Suprapubic skin (tissue), 4 donors: ENCODE measurements at regions not wholly inside any gene's neighbourhood (a gene's known extent, or its start where the extent isn't known, plus 50 kb on each side); places are given as distances from the start of the nearest gene placed in this dataset.

Experiments
- DNase-seq, 2 donors: peaks; one replicate each; pipeline ENCODE4 v3.0.0-alpha.2; 2019; ENCODE audit warnings: low spot score in 2 of 2
- H3K27ac ChIP-seq: fragments of 200-600 bp; sonication (generic); one replicate; pipeline ENCODE4 v1.5.1; 2019
- H3K27me3 ChIP-seq: fragments of 200-600 bp; sonication (generic); one replicate; pipeline ENCODE4 v1.5.1; 2019
- H3K36me3 ChIP-seq: fragments of 200-600 bp; sonication (generic); one replicate; pipeline ENCODE4 v1.5.1; 2019
- H3K4me1 ChIP-seq: fragments of 200-600 bp; sonication (generic); one replicate; pipeline ENCODE4 v1.5.1; 2019
- H3K4me3 ChIP-seq: fragments of 200-600 bp; sonication (generic); one replicate; pipeline ENCODE4 v1.5.1; 2019; ENCODE audit warnings: mild to moderate bottlenecking
- H3K9me3 ChIP-seq: fragments of 200-600 bp; sonication (generic); one replicate; pipeline ENCODE4 v1.5.1; 2019
- EP300 ChIP-seq: sonication (generic); formaldehyde crosslinking; IDR thresholded peaks from one replicate; pipeline ENCODE4 v1.6.1; 2017; ENCODE audit warnings: antibody characterized with exemption
- POLR2A ChIP-seq, 2 donors: fragments of 450-650 bp; IDR thresholded peaks; one replicate each; pipeline ENCODE4 v1.6.1; 2017; ENCODE audit warnings: antibody characterized with exemption in 2 of 2, mild to moderate bottlenecking in 2 of 2, moderate library complexity in 2 of 2
- POLR2AphosphoS5 ChIP-seq, 3 donors: sonication (generic); formaldehyde crosslinking; IDR thresholded peaks; one replicate each; pipeline ENCODE4 v1.6.1; 2017; ENCODE audit warnings: antibody characterized with exemption in 3 of 3
- WGBS: methylation state at CpG from one replicate; pipeline ENCODE4 v1.1.5; 2018; 5-methylcytosine and 5-hydroxymethylcytosine counted together
- TF ChIP-seq, protein P1 (sequence below), 2 donors: fragments of 200-600 bp in 1 of 2; fragments of 450-650 bp in 1 of 2; sonication (generic) in 1 of 2; IDR thresholded peaks; one replicate each; pipeline ENCODE4 v1.5.1; 2016 to 2019; ENCODE audit warnings: antibody characterized with exemption in 2 of 2, mild to moderate bottlenecking in 1 of 2, moderate library complexity in 1 of 2

- 55% methylated on average over 2 of the region's 2 CpGs for WGBS
- H3K27ac ChIP-seq = no peak overlapping the region
- H3K4me3 ChIP-seq = no peak overlapping the region
- no peaks in the 10 kb centered on the region for H3K27me3 ChIP-seq
- no peaks in the 10 kb centered on the region for H3K4me1 ChIP-seq
- TF ChIP-seq POLR2AphosphoS5 (IDR thresholded peaks at IDR 0.05) = no peak
- TF ChIP-seq, protein P1, sequence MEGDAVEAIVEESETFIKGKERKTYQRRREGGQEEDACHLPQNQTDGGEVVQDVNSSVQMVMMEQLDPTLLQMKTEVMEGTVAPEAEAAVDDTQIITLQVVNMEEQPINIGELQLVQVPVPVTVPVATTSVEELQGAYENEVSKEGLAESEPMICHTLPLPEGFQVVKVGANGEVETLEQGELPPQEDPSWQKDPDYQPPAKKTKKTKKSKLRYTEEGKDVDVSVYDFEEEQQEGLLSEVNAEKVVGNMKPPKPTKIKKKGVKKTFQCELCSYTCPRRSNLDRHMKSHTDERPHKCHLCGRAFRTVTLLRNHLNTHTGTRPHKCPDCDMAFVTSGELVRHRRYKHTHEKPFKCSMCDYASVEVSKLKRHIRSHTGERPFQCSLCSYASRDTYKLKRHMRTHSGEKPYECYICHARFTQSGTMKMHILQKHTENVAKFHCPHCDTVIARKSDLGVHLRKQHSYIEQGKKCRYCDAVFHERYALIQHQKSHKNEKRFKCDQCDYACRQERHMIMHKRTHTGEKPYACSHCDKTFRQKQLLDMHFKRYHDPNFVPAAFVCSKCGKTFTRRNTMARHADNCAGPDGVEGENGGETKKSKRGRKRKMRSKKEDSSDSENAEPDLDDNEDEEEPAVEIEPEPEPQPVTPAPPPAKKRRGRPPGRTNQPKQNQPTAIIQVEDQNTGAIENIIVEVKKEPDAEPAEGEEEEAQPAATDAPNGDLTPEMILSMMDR (IDR thresholded peaks at IDR 0.05) = no peak
- no peak for TF ChIP-seq EP300
- no peak for TF ChIP-seq POLR2A (IDR thresholded peaks at IDR 0.05)
- H3K36me3 ChIP-seq = no peaks in the 10 kb centered on the region
- no peaks in the 10 kb centered on the region for H3K9me3 ChIP-seq
- no peak for DNase-seq
Observed at GRCh38 chr11:103671143-103671651, 365.2 kb upstream of the DDI1 start.

GRCh38 chr11:103673773-103674172 lies 362.7 kb upstream of the DDI1 start:
- Histone ChIP-seq H3K27me3 (no peaks in the 10 kb centered on the region), H3K36me3 (no peaks in the 10 kb centered on the region), H3K4me3 (no peak overlapping the region), H3K9me3 (no peaks in the 10 kb centered on the region), H3K27ac (no peak overlapping the region), H3K4me1 (no peaks in the 10 kb centered on the region)
- WGBS = 90% methylated on average over 2 of the region's 2 CpGs
- no peak for TF ChIP-seq EP300
- TF ChIP-seq POLR2AphosphoS5 (IDR thresholded peaks at IDR 0.05) = no peak
- TF ChIP-seq, protein P1 (IDR thresholded peaks at IDR 0.05) = no peak
- TF ChIP-seq POLR2A (IDR thresholded peaks at IDR 0.05) = no peak
- DNase-seq = no peak

GRCh38 chr11:103676413-103676812 lies 360.0 kb upstream of the DDI1 start:
- 50% methylated on average over 1 of the region's 1 CpG for WGBS
- Histone ChIP-seq H3K36me3 (no peaks in the 10 kb centered on the region), H3K27ac (no peak overlapping the region), H3K27me3 (no peaks in the 10 kb centered on the region), H3K4me1 (no peaks in the 10 kb centered on the region), H3K9me3 (no peaks in the 10 kb centered on the region), H3K4me3 (no peak overlapping the region)
- TF ChIP-seq POLR2A (IDR thresholded peaks at IDR 0.05) (no peak), POLR2AphosphoS5 (IDR thresholded peaks at IDR 0.05) (no peak), EP300 (no peak)
- TF ChIP-seq, protein P1 (IDR thresholded peaks at IDR 0.05) = no peak
- DNase-seq = no peak

GRCh38 chr11:103680826-103681225 lies 355.6 kb upstream of the DDI1 start:
- no peaks in the 10 kb centered on the region for H3K9me3 ChIP-seq
- TF ChIP-seq EP300 (no peak), POLR2A (IDR thresholded peaks at IDR 0.05) (no peak), POLR2AphosphoS5 (IDR thresholded peaks at IDR 0.05) (no peak)
- TF ChIP-seq, protein P1 (IDR thresholded peaks at IDR 0.05) = no peak
- H3K27ac ChIP-seq = no peak overlapping the region
- no peak overlapping the region for H3K4me3 ChIP-seq
- no peaks in the 10 kb centered on the region for H3K4me1 ChIP-seq
- DNase-seq = no peak
- no peaks in the 10 kb centered on the region for H3K36me3 ChIP-seq
- WGBS = 23% methylated on average over 1 of the region's 1 CpG
- no peaks in the 10 kb centered on the region for H3K27me3 ChIP-seq

DNA sequence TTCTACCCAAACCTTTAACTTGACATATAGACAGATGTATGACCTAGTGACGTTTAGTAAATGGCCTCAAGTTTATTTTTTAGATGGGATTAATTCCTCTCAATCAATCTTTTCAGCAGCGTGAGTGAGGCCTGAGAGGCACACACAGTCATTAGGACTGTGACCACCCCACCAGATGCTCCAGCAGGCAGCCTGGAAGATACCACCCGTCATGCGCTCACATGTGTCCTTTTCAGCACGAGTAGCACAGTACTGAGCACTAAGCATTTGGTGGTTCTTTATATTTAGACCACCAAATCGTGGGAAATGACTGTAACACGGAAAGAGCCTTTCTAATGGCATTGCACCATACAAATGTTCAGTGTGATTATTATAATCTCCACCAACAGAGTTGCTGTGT lies 354.6 kb upstream of the DDI1 start:
- Histone ChIP-seq H3K36me3 (no peaks in the 10 kb centered on the region), H3K4me1 (no peaks in the 10 kb centered on the region), H3K27me3 (no peaks in the 10 kb centered on the region), H3K9me3 (no peaks in the 10 kb centered on the region), H3K27ac (no peak overlapping the region), H3K4me3 (no peak overlapping the region)
- DNase-seq = no peak
- no peak for TF ChIP-seq POLR2A (IDR thresholded peaks at IDR 0.05)
- no peak for TF ChIP-seq EP300
- no peak for TF ChIP-seq POLR2AphosphoS5 (IDR thresholded peaks at IDR 0.05)
- TF ChIP-seq, protein P1 (IDR thresholded peaks at IDR 0.05) = no peak
- 70% methylated on average over 7 of the region's 7 CpGs for WGBS
